Mesendoderm (in vitro differentiated cells): ENCODE measurements at regions not wholly inside any gene's neighbourhood (a gene's known extent, or its start where the extent isn't known, plus 50 kb on each side); places are given as distances from the start of the nearest gene placed in this dataset.

ENCODE experiments used
- DNase-seq: peaks from one replicate; pipeline ENCODE4 v3.0.0; 2013
- H2AK5ac ChIP-seq: 2 replicates; pipeline ENCODE4 v1.6.1; 2013; ENCODE audit warnings: low read length, inconsistent platforms
- H2BK120ac ChIP-seq: 2 replicates; pipeline ENCODE4 v1.6.1; 2013; ENCODE audit warnings: low read depth, mild to moderate bottlenecking, low read length, moderate library complexity, mixed read lengths
- H2BK15ac ChIP-seq: replicated peaks from 2 replicates; pipeline ENCODE4 v1.6.1; 2013; ENCODE audit warnings: low read depth, mild to moderate bottlenecking, moderate library complexity
- H2BK5ac ChIP-seq: 2 replicates; pipeline ENCODE4 v1.6.1; 2013; ENCODE audit warnings: low read length, inconsistent platforms
- H3K18ac ChIP-seq: 2 replicates; pipeline ENCODE4 v1.6.1; 2013; ENCODE audit warnings: mild to moderate bottlenecking, low read length, mixed read lengths
- H3K23ac ChIP-seq: one replicate; pipeline ENCODE4 v1.6.1; 2013; ENCODE audit warnings: low read length
- H3K27ac ChIP-seq: 2 replicates; pipeline ENCODE4 v1.5.1; 2013; ENCODE audit warnings: low read depth, mild to moderate bottlenecking, inconsistent platforms, low read length, moderate library complexity
- H3K27me3 ChIP-seq: 2 replicates; pipeline ENCODE4 v1.6.1; 2013; ENCODE audit warnings: low read length, control low read depth, mild to moderate bottlenecking, inconsistent platforms; ENCODE audit not compliant: insufficient read depth, poor library complexity
- H3K36me3 ChIP-seq: 2 replicates; pipeline ENCODE4 v1.6.1; 2013; ENCODE audit warnings: low read length, inconsistent platforms; ENCODE audit not compliant: control insufficient read depth, insufficient read depth
- H3K4ac ChIP-seq: one replicate; pipeline ENCODE4 v1.6.1; 2013; ENCODE audit warnings: low read depth, mild to moderate bottlenecking, low read length, moderate library complexity
- H3K4me1 ChIP-seq: 2 replicates; pipeline ENCODE4 v1.6.1; 2013; ENCODE audit warnings: low read depth, low read length, inconsistent platforms; ENCODE audit not compliant: control insufficient read depth
- H3K4me2 ChIP-seq: 2 replicates; pipeline ENCODE4 v1.6.1; 2013; ENCODE audit warnings: low read length
- H3K4me3 ChIP-seq: 2 replicates; pipeline ENCODE4 v1.5.1; 2013; ENCODE audit warnings: mild to moderate bottlenecking, low read length
- H3K56ac ChIP-seq: one replicate; pipeline ENCODE4 v1.6.1; 2013; ENCODE audit warnings: low read length
- H3K79me1 ChIP-seq: 2 replicates; pipeline ENCODE4 v1.6.1; 2013; ENCODE audit warnings: low read length, inconsistent platforms
- H3K79me2 ChIP-seq: 2 replicates; pipeline ENCODE4 v1.6.1; 2013; ENCODE audit warnings: mild to moderate bottlenecking, low read length; ENCODE audit not compliant: control insufficient read depth, insufficient read depth
- H3K9ac ChIP-seq: 2 replicates; pipeline ENCODE4 v1.6.1; 2013; ENCODE audit warnings: low read length, inconsistent platforms
- H4K5ac ChIP-seq: one replicate; pipeline ENCODE4 v1.6.1; 2013; ENCODE audit warnings: low read length
- H4K8ac ChIP-seq: one replicate; pipeline ENCODE4 v1.6.1; 2013; ENCODE audit warnings: low read depth, mild to moderate bottlenecking, control low read depth, low read length, moderate library complexity
- WGBS: extraction: QIAGEN DNeasy Blood & Tissue Kit; methylation state at CpG from one replicate; pipeline ENCODE4 v1.1.7; 2013; ENCODE audit warnings: low lambda C conversion rate, missing lambda C conversion rate; ENCODE audit not compliant: insufficient coverage; ENCODE audit errors: extremely low coverage; 5-methylcytosine and 5-hydroxymethylcytosine counted together

- WGBS = no CpG with 5 or more reads among the region's 4 CpGs
- H4K5ac ChIP-seq = no peak overlapping the region
- no peaks in the 10 kb centered on the region for H3K27me3 ChIP-seq
- H3K9ac ChIP-seq = no peak overlapping the region
- H2AK5ac ChIP-seq = no peak overlapping the region
- no peak for DNase-seq
- no peak overlapping the region for H3K18ac ChIP-seq
- no peak overlapping the region for H2BK120ac ChIP-seq
- H3K4me3 ChIP-seq = no peak overlapping the region
- no peak overlapping the region for H3K4ac ChIP-seq
- no peak overlapping the region for H3K23ac ChIP-seq
- H3K79me2 ChIP-seq = no peaks in the 10 kb centered on the region
- H3K4me1 ChIP-seq = no peaks in the 10 kb centered on the region
- no peak overlapping the region for H3K56ac ChIP-seq
- H3K36me3 ChIP-seq = no peaks in the 10 kb centered on the region
- no peak overlapping the region for H2BK15ac ChIP-seq
- no peak overlapping the region for H2BK5ac ChIP-seq
- no peak overlapping the region for H3K27ac ChIP-seq
- no peak overlapping the region for H4K8ac ChIP-seq
- H3K79me1 ChIP-seq = no peaks in the 10 kb centered on the region
- H3K4me2 ChIP-seq = no peak overlapping the region
Measured at GRCh38 chr2:129667577-129667976, 311.9 kb upstream of the RAB6C start.

- Histone ChIP-seq H3K56ac (no peak overlapping the region), H4K8ac (no peak overlapping the region), H3K23ac (no peak overlapping the region), H3K79me2 (no peaks in the 10 kb centered on the region), H3K27me3 (no peaks in the 10 kb centered on the region), H3K9ac (no peak overlapping the region), H2AK5ac (no peak overlapping the region), H2BK15ac (no peak overlapping the region), H3K18ac (no peak overlapping the region), H2BK5ac (no peak overlapping the region), H3K4me1 (no peaks in the 10 kb centered on the region), H2BK120ac (no peak overlapping the region), H3K4me3 (no peak overlapping the region), H3K79me1 (no peaks in the 10 kb centered on the region), H3K4me2 (no peak overlapping the region), H3K36me3 (no peaks in the 10 kb centered on the region), H3K27ac (no peak overlapping the region), H3K4ac (no peak overlapping the region), H4K5ac (no peak overlapping the region)
- no peak for DNase-seq
- WGBS = no CpG with 5 or more reads among the region's 5 CpGs
Measured at GRCh38 chr2:129672521-129672920, 306.9 kb upstream of the RAB6C start.

- no peak overlapping the region for H4K5ac ChIP-seq
- H3K4me2 ChIP-seq = no peak overlapping the region
- H3K4me3 ChIP-seq = no peak overlapping the region
- no peaks in the 10 kb centered on the region for H3K4me1 ChIP-seq
- H4K8ac ChIP-seq = no peak overlapping the region
- no peaks in the 10 kb centered on the region for H3K79me1 ChIP-seq
- H2BK120ac ChIP-seq = no peak overlapping the region
- H3K4ac ChIP-seq = no peak overlapping the region
- H3K18ac ChIP-seq = no peak overlapping the region
- H2AK5ac ChIP-seq = no peak overlapping the region
- H3K9ac ChIP-seq = no peak overlapping the region
- H2BK15ac ChIP-seq = no peak overlapping the region
- H3K27ac ChIP-seq = no peak overlapping the region
- H3K23ac ChIP-seq = no peak overlapping the region
- H2BK5ac ChIP-seq = no peak overlapping the region
- no peak overlapping the region for H3K56ac ChIP-seq
- no peaks in the 10 kb centered on the region for H3K27me3 ChIP-seq
- no peaks in the 10 kb centered on the region for H3K79me2 ChIP-seq
- no peaks in the 10 kb centered on the region for H3K36me3 ChIP-seq
- no peak for DNase-seq
- WGBS = no CpG with 5 or more reads among the region's 5 CpGs
Measured at GRCh38 chr2:129673234-129673633, 306.2 kb upstream of the RAB6C start.

- H4K5ac ChIP-seq = no peak overlapping the region
- no CpG with 5 or more reads among the region's 14 CpGs for WGBS
- H2AK5ac ChIP-seq = no peak overlapping the region
- no peak overlapping the region for H2BK5ac ChIP-seq
- no peak overlapping the region for H3K27ac ChIP-seq
- no peaks in the 10 kb centered on the region for H3K79me2 ChIP-seq
- H3K79me1 ChIP-seq = no peaks in the 10 kb centered on the region
- no peak overlapping the region for H3K9ac ChIP-seq
- H3K4me3 ChIP-seq = no peak overlapping the region
- no peak overlapping the region for H3K56ac ChIP-seq
- H4K8ac ChIP-seq = no peak overlapping the region
- no peak overlapping the region for H3K4ac ChIP-seq
- no peak overlapping the region for H2BK120ac ChIP-seq
- no peak overlapping the region for H3K4me2 ChIP-seq
- no peak overlapping the region for H2BK15ac ChIP-seq
- H3K4me1 ChIP-seq = no peaks in the 10 kb centered on the region
- DNase-seq = no peak
- no peak overlapping the region for H3K23ac ChIP-seq
- no peak overlapping the region for H3K18ac ChIP-seq
- H3K36me3 ChIP-seq = no peaks in the 10 kb centered on the region
- H3K27me3 ChIP-seq = no peaks in the 10 kb centered on the region
Measured at GRCh38 chr2:129673847-129674711, 305.4 kb upstream of the RAB6C start.

GRCh38 chr2:129678751-129679150 is 300.7 kb upstream of the RAB6C start:
- no peak overlapping the region for H3K56ac ChIP-seq
- H2BK5ac ChIP-seq = no peak overlapping the region
- H3K27ac ChIP-seq = no peak overlapping the region
- no peak overlapping the region for H2BK15ac ChIP-seq
- WGBS = no CpG with 5 or more reads among the region's 9 CpGs
- H3K27me3 ChIP-seq = no peaks in the 10 kb centered on the region
- H3K36me3 ChIP-seq = no peaks in the 10 kb centered on the region
- H3K4me2 ChIP-seq = no peak overlapping the region
- H3K9ac ChIP-seq = no peak overlapping the region
- no peak overlapping the region for H4K5ac ChIP-seq
- H3K79me1 ChIP-seq = no peaks in the 10 kb centered on the region
- H2AK5ac ChIP-seq = no peak overlapping the region
- no peaks in the 10 kb centered on the region for H3K79me2 ChIP-seq
- H2BK120ac ChIP-seq = no peak overlapping the region
- H4K8ac ChIP-seq = no peak overlapping the region
- DNase-seq = no peak
- H3K18ac ChIP-seq = no peak overlapping the region
- no peaks in the 10 kb centered on the region for H3K4me1 ChIP-seq
- no peak overlapping the region for H3K23ac ChIP-seq
- H3K4me3 ChIP-seq = no peak overlapping the region
- no peak overlapping the region for H3K4ac ChIP-seq

- H2AK5ac ChIP-seq = no peak overlapping the region
- no peak overlapping the region for H2BK120ac ChIP-seq
- H3K36me3 ChIP-seq = no peaks in the 10 kb centered on the region
- H3K4me1 ChIP-seq = no peaks in the 10 kb centered on the region
- H3K9ac ChIP-seq = no peak overlapping the region
- no peak overlapping the region for H3K27ac ChIP-seq
- no peaks in the 10 kb centered on the region for H3K27me3 ChIP-seq
- H3K4ac ChIP-seq = no peak overlapping the region
- no peak overlapping the region for H2BK15ac ChIP-seq
- H3K23ac ChIP-seq = no peak overlapping the region
- H3K18ac ChIP-seq = no peak overlapping the region
- H3K4me3 ChIP-seq = no peak overlapping the region
- no peak overlapping the region for H3K56ac ChIP-seq
- DNase-seq = no peak
- H4K8ac ChIP-seq = no peak overlapping the region
- H3K79me2 ChIP-seq = no peaks in the 10 kb centered on the region
- H2BK5ac ChIP-seq = no peak overlapping the region
- no peak overlapping the region for H4K5ac ChIP-seq
- H3K79me1 ChIP-seq = no peaks in the 10 kb centered on the region
- WGBS = no CpG with 5 or more reads among the region's 1 CpG
- no peak overlapping the region for H3K4me2 ChIP-seq
Measured at GRCh38 chr2:129681788-129682187, 297.7 kb upstream of the RAB6C start.
